GM12878 (cell line): ENCODE measurements at regions not wholly inside any gene's neighbourhood (a gene's known extent, or its start where the extent isn't known, plus 50 kb on each side); places are given as distances from the start of the nearest gene placed in this dataset.

ENCODE experiments used
- ATAC-seq: fragments of 200-7000 bp; cut with Tn5 transposase; 3 replicates; pipeline ENCODE4 v1.9.1; 2020; ENCODE audit warnings: mild to moderate bottlenecking, moderate library complexity
- BruUV-seq: library from RNA; stranded (reverse); fragments of 400-500 nt; replicated peaks from 2 replicates; lab custom pipeline; 2021; lab: Mats Ljungman, UMichigan
- CTCF ChIA-PET: fragments of 300-600 bp; sonication (Branson Sonifier 250); formaldehyde crosslinking; extraction: SDS; loops from one replicate; lab custom pipeline; 2021; ENCODE audit warnings: inconsistent platforms; lab: Yijun Ruan, JAX
- POLR2A ChIA-PET: fragments of 350-600 bp; formaldehyde crosslinking; extraction: SDS; loops from one replicate; lab custom pipeline; 2021; ENCODE audit warnings: inconsistent platforms; lab: Charles Lee
- RAD21 ChIA-PET: fragments of 300-600 bp; sonication (Branson Sonifier 250); formaldehyde crosslinking; loops from one replicate; lab custom pipeline; 2023; ENCODE audit warnings: antibody characterized with exemption; ENCODE audit not compliant: unreplicated experiment; lab: Charles Lee
- SMC1A ChIA-PET: fragments of 300-600 bp; sonication (Branson Sonifier 250); formaldehyde crosslinking; loops from one replicate; lab custom pipeline; 2023; ENCODE audit not compliant: unreplicated experiment, uncharacterized antibody; lab: Charles Lee
- DNase-seq: peaks from one replicate; pipeline ENCODE4 v3.0.0-alpha.2; 2011; ENCODE audit warnings: low read depth, low spot score
- FAIRE-seq: peaks from 3 replicates; lab custom pipeline; 2011; peaks lifted over from hg19 to GRCh38; lab: Jason Lieb, UNC
- H2AFZ ChIP-seq: 2 replicates; pipeline ENCODE4 v1.6.0; 2011; ENCODE audit warnings: low read depth, low read length, control low read depth; ENCODE audit not compliant: control insufficient read depth
- H3K27ac ChIP-seq: 2 replicates; pipeline ENCODE4 v1.5.1; 2011; ENCODE audit warnings: control low read depth; ENCODE audit not compliant: control insufficient read depth, insufficient read depth
- H3K27me3 ChIP-seq, 2 experiments: replicated peaks in 1 of 2; 2 replicates each; pipeline versions ENCODE4 v1.6.0 to v1.6.1; 2011; ENCODE audit warnings: low read length in 1 of 2; ENCODE audit not compliant: control insufficient read depth in 2 of 2, insufficient read depth in 2 of 2
- H3K36me3 ChIP-seq, 2 experiments: 2 replicates each; pipeline ENCODE4 v1.5.1; 2011; ENCODE audit warnings: low read length in 1 of 2; ENCODE audit not compliant: control insufficient read depth in 2 of 2, insufficient read depth in 2 of 2
- H3K4me1 ChIP-seq: 2 replicates; pipeline ENCODE4 v1.6.1; 2011; ENCODE audit warnings: mild to moderate bottlenecking, low read length, moderate library complexity, mixed read lengths; ENCODE audit not compliant: control insufficient read depth, insufficient read depth
- H3K4me2 ChIP-seq: 2 replicates; pipeline ENCODE4 v1.6.0; 2011; ENCODE audit warnings: control low read depth; ENCODE audit not compliant: control insufficient read depth, insufficient read depth
- H3K4me3 ChIP-seq: fragments of 200-600 bp; sonication (generic); 2 replicates; pipeline ENCODE4 v1.5.1; 2016
- H3K79me2 ChIP-seq: 2 replicates; pipeline ENCODE4 v1.6.0; 2011; ENCODE audit warnings: low read length; ENCODE audit not compliant: control insufficient read depth, insufficient read depth
- H3K9ac ChIP-seq: 2 replicates; pipeline ENCODE4 v1.8.0; 2011; ENCODE audit warnings: low read length, control low read depth, mixed read lengths; ENCODE audit not compliant: control insufficient read depth, insufficient read depth
- H3K9me3 ChIP-seq: replicated peaks from 3 replicates; pipeline ENCODE4 v1.5.1; 2011; ENCODE audit warnings: mild to moderate bottlenecking, low read length; ENCODE audit not compliant: control insufficient read depth, insufficient read depth
- H4K20me1 ChIP-seq: 2 replicates; pipeline ENCODE4 v1.6.0; 2011; ENCODE audit not compliant: control insufficient read depth, insufficient read depth
- FOXK2 ChIP-seq: fragments of 450-650 bp; IDR thresholded peaks from 2 replicates; pipeline ENCODE4 v1.6.1; 2017; ENCODE audit warnings: mild to moderate bottlenecking, moderate library complexity
- NFIC ChIP-seq: IDR thresholded peaks from 2 replicates; pipeline ENCODE4 v1.6.1; 2012; ENCODE audit warnings: low read depth, mild to moderate bottlenecking, inconsistent platforms, low read length, moderate library complexity
- POLR2A ChIP-seq: IDR thresholded peaks from 2 replicates; pipeline ENCODE4 v1.6.1; 2011; ENCODE audit warnings: low read depth, mild to moderate bottlenecking, low read length
- RBBP5 ChIP-seq: fragments of 200-600 bp; sonication (generic); conservative IDR thresholded peaks from 2 replicates; pipeline ENCODE4 v1.6.1; 2016
- SRF ChIP-seq, 2 experiments: IDR thresholded peaks; 2 replicates each; pipeline ENCODE4 v1.6.1; 2011; ENCODE audit warnings: low read depth in 2 of 2, low read length in 2 of 2, mild to moderate bottlenecking in 1 of 2, moderate library complexity in 1 of 2
- TCF12 ChIP-seq: IDR thresholded peaks from 2 replicates; pipeline ENCODE4 v1.6.1; 2011; ENCODE audit warnings: low read depth, mild to moderate bottlenecking, low read length
- ZNF207 ChIP-seq: fragments of 450-650 bp; IDR thresholded peaks from 2 replicates; pipeline ENCODE4 v1.6.1; 2014; ENCODE audit warnings: antibody characterized with exemption, mild to moderate bottlenecking, borderline replicate concordance
- WGBS: methylation state at CpG from one replicate; pipeline ENCODE4 v1.1.6; 2016; ENCODE audit warnings: low lambda C conversion rate; ENCODE audit not compliant: insufficient replicate concordance, insufficient coverage; ENCODE audit errors: missing lambda C conversion rate; 5-methylcytosine and 5-hydroxymethylcytosine counted together
- in situ Hi-C: fragments of 300-500 bp; cut with MboI; formaldehyde crosslinking; loops from 9 replicates; pipeline ENCODE4 v1.14.3; 2018; ENCODE audit warnings: mixed read lengths
- intact Hi-C: fragments of 100-400 bp; cut with micrococcal nuclease; formaldehyde crosslinking; loops from one replicate; pipeline ENCODE4 v1.14.2; 2022; ENCODE audit not compliant: unreplicated experiment
- TF ChIP-seq, protein P1 (sequence below): IDR thresholded peaks from 2 replicates; pipeline ENCODE4 v1.6.1; 2011; ENCODE audit warnings: low read depth, mild to moderate bottlenecking, low read length, moderate library complexity, borderline replicate concordance; ENCODE audit errors: extremely low read depth

GRCh38 chr6:137980777-137981176 is 113.7 kb downstream of the TNFAIP3 start:
- no peaks in the 10 kb centered on the region for H4K20me1 ChIP-seq
- BruUV-seq = no TSS peak
- H3K27ac ChIP-seq = no peak overlapping the region
- H3K4me3 ChIP-seq = no peak overlapping the region
- H3K4me1 ChIP-seq = peaks cover 25% of the 10 kb centered on the region
- intact Hi-C loops = no loop called here
- FAIRE-seq (no peak), DNase-seq (no peak), ATAC-seq (no peak)
- H3K36me3 ChIP-seq = no peaks in the 10 kb centered on the region
- H3K79me2 ChIP-seq = no peaks in the 10 kb centered on the region
- in situ Hi-C loops = no loop called here
- RAD21 ChIA-PET = interaction anchor here (0.5 to 1.8 kb wide), 9 partner anchors 21 to 392 kb away, joined by 3 to 9 read pairs (median 4); no protein-coding TSS in a partner anchor
- TF ChIP-seq, protein P1, sequence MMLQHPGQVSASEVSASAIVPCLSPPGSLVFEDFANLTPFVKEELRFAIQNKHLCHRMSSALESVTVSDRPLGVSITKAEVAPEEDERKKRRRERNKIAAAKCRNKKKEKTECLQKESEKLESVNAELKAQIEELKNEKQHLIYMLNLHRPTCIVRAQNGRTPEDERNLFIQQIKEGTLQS = no peak
- TF ChIP-seq POLR2A (no peak), SRF (IDR thresholded peaks at IDR 0.05; ENCODE audit: low read depth in 2 of 2, low read length in 2 of 2) (no peak), RBBP5 (no peak), TCF12 (no peak), NFIC (no peak), ZNF207 (no peak), FOXK2 (no peak)
- CTCF ChIA-PET = interaction anchor here (0.8 to 9.5 kb wide), 9 partner anchors 9 to 391 kb away, joined by 3 to 161 read pairs (median 4); no protein-coding TSS in a partner anchor
- no peaks in the 10 kb centered on the region for H3K27me3 ChIP-seq
- no peaks in the 10 kb centered on the region; the same call in 2 of the 3 replicates for H3K9me3 ChIP-seq
- H2AFZ ChIP-seq = peak overlapping the region; percentile 2; the same call in 1 of the 2 replicates
- SMC1A ChIA-PET = interaction anchor here (0.8 to 5.6 kb wide), 12 partner anchors 9 to 359 kb away, joined by 3 to 29 read pairs (median 6); no protein-coding TSS in a partner anchor
- POLR2A ChIA-PET = no interaction called here
- WGBS = 92% methylated on average over 1 of the region's 1 CpG
- no peak overlapping the region for H3K4me2 ChIP-seq
- no peak overlapping the region for H3K9ac ChIP-seq
